Endothelial cell of umbilical vein (primary cell): ENCODE measurements at regions not wholly inside any gene's neighbourhood (a gene's known extent, or its start where the extent isn't known, plus 50 kb on each side); places are given as distances from the start of the nearest gene placed in this dataset.

Experiments used
- CTCF ChIP-seq, 2 donors: IDR thresholded peaks; 1 replicate in 1 of 2; 2 replicates in 1 of 2; pipeline ENCODE4 v1.5.1; 2011; ENCODE audit warnings: low read length in 2 of 2, mild to moderate bottlenecking in 2 of 2, moderate library complexity in 2 of 2, control low read depth in 1 of 2, inconsistent platforms in 1 of 2, low read depth in 1 of 2; ENCODE audit not compliant: insufficient read depth in 1 of 2; ENCODE audit errors: extremely low read depth in 1 of 2
- EZH2 ChIP-seq: IDR thresholded peaks from 2 replicates; pipeline ENCODE4 v1.6.1; 2012; ENCODE audit warnings: borderline replicate concordance, low read depth, mild to moderate bottlenecking, moderate library complexity, low read length, inconsistent platforms; ENCODE audit not compliant: severe bottlenecking
- FOS ChIP-seq: IDR thresholded peaks from 2 replicates; pipeline ENCODE4 v1.6.1; 2011; ENCODE audit warnings: mild to moderate bottlenecking, low read length, moderate library complexity, borderline replicate concordance; ENCODE audit not compliant: insufficient read depth
- JUN ChIP-seq: IDR thresholded peaks from 2 replicates; pipeline ENCODE4 v1.6.1; 2011; ENCODE audit warnings: borderline replicate concordance, low read depth; ENCODE audit not compliant: insufficient read length, insufficient read depth
- MYC ChIP-seq: IDR thresholded peaks from one replicate; pipeline ENCODE4 v1.6.1; 2011; ENCODE audit warnings: mild to moderate bottlenecking, low read depth, low read length
- POLR2A ChIP-seq: IDR thresholded peaks from 2 replicates; pipeline ENCODE4 v1.6.1; 2012; ENCODE audit warnings: low read depth, mild to moderate bottlenecking, control low read depth, low read length
- POLR2AphosphoS5 ChIP-seq: IDR thresholded peaks from 2 replicates; pipeline ENCODE4 v1.6.1; 2012; ENCODE audit warnings: low read depth, mild to moderate bottlenecking, control low read depth, low read length, moderate library complexity; ENCODE audit not compliant: insufficient read depth
- TF ChIP-seq, protein P1 (sequence below): IDR thresholded peaks from 2 replicates; pipeline ENCODE4 v1.6.1; 2011; ENCODE audit not compliant: insufficient read depth, insufficient read length

GRCh38 chr3:83868909-83869567 is 1089.8 kb upstream of the CADM2 start:
- TF ChIP-seq CTCF (IDR thresholded peaks at IDR 0.05; ENCODE audit: extremely low read depth in 1 of 2, insufficient read depth in 1 of 2, low read depth in 1 of 2, low read length in 2 of 2), result no peak
- TF ChIP-seq EZH2, result no peak
- no peak for TF ChIP-seq POLR2AphosphoS5
- TF ChIP-seq MYC, result no peak
- TF ChIP-seq FOS, result no peak
- TF ChIP-seq, protein P1, sequence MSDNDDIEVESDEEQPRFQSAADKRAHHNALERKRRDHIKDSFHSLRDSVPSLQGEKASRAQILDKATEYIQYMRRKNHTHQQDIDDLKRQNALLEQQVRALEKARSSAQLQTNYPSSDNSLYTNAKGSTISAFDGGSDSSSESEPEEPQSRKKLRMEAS, result no peak
- TF ChIP-seq POLR2A, result no peak
- no peak for TF ChIP-seq JUN
